Superior temporal gyrus (tissue), 1 donor: ENCODE measurements at regions not wholly inside any gene's neighbourhood (a gene's known extent, or its start where the extent isn't known, plus 50 kb on each side); places are given as distances from the start of the nearest gene placed in this dataset.

Source experiments
- DNase-seq: peaks from one replicate; pipeline ENCODE4 v3.0.0-alpha.2; 2016; ENCODE audit errors: extremely low spot score

- no peak for DNase-seq
Observed at GRCh38 chr5:72041654-72042053, 65.6 kb upstream of the MAP1B start.

- DNase-seq = no peak
Observed at GRCh38 chr5:72042097-72042496, 65.2 kb upstream of the MAP1B start.

- DNase-seq = no peak
Observed at GRCh38 chr5:72045692-72046091, 61.6 kb upstream of the MAP1B start.

GRCh38 chr5:72046106-72046505 is 61.2 kb upstream of the MAP1B start:
- no peak for DNase-seq

- no peak for DNase-seq
Observed at GRCh38 chr5:72055636-72056035, 51.6 kb upstream of the MAP1B start.
